Choroid plexus epithelial cell (primary cell): ENCODE measurements at regions not wholly inside any gene's neighbourhood (a gene's known extent, or its start where the extent isn't known, plus 50 kb on each side); places are given as distances from the start of the nearest gene placed in this dataset.

Source experiments
- DNase-seq: peaks from one replicate; pipeline ENCODE4 v3.0.0-alpha.2; 2010; ENCODE audit warnings: low read depth
- H3K4me3 ChIP-seq: 2 replicates; pipeline ENCODE4 v1.5.1; 2011; ENCODE audit warnings: low read depth, mild to moderate bottlenecking, control low read depth, low read length, moderate library complexity
- TF ChIP-seq, protein P1 (sequence below): conservative IDR thresholded peaks from 2 replicates; pipeline ENCODE4 v1.5.1; 2011; ENCODE audit warnings: low read depth, mild to moderate bottlenecking, control low read depth, inconsistent platforms, low read length, moderate library complexity

DNA sequence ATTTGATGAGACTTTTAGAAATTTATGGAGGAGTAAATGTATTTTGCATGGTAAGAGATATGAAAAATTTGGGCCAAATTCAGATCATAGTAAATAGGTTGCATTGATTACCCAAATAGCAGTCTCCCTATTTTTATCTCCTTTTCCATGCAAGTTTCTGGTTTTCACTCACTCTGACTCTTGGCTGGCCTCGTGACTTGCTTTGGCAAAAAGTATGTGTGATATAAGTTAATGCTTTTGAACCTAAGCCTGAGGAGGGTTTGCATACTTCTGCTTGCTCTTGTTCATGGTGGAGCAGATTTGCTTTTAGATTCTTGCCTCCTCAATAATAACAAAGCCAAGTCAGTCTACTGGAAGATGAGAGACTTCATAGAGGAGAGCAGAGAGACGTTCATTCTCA is 1045.9 kb upstream of the CDH8 start:
- DNase-seq = no peak
- TF ChIP-seq, protein P1, sequence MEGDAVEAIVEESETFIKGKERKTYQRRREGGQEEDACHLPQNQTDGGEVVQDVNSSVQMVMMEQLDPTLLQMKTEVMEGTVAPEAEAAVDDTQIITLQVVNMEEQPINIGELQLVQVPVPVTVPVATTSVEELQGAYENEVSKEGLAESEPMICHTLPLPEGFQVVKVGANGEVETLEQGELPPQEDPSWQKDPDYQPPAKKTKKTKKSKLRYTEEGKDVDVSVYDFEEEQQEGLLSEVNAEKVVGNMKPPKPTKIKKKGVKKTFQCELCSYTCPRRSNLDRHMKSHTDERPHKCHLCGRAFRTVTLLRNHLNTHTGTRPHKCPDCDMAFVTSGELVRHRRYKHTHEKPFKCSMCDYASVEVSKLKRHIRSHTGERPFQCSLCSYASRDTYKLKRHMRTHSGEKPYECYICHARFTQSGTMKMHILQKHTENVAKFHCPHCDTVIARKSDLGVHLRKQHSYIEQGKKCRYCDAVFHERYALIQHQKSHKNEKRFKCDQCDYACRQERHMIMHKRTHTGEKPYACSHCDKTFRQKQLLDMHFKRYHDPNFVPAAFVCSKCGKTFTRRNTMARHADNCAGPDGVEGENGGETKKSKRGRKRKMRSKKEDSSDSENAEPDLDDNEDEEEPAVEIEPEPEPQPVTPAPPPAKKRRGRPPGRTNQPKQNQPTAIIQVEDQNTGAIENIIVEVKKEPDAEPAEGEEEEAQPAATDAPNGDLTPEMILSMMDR = no peak
- H3K4me3 ChIP-seq = no peak overlapping the region

DNA sequence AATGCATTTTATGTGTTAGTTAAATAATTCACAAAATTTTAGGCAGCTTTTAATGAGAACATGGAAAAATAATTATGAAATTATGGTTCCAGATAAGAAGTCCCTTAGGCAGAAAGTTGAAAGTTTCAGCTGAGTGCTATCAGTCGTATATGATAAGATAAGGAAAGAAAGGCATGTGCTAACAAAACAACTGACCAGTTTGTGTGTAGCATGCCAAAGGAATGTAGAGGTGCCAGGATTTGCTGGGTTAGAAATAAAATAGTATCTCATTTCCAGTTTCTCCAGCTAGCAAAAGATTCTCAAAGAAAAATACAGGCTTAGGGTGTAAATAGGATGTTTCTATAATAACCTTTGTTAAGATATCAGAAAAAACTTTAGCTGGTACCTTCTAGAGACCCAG is 1044.5 kb upstream of the CDH8 start:
- H3K4me3 ChIP-seq = no peak overlapping the region
- no peak for DNase-seq
- TF ChIP-seq, protein P1 = no peak

DNA sequence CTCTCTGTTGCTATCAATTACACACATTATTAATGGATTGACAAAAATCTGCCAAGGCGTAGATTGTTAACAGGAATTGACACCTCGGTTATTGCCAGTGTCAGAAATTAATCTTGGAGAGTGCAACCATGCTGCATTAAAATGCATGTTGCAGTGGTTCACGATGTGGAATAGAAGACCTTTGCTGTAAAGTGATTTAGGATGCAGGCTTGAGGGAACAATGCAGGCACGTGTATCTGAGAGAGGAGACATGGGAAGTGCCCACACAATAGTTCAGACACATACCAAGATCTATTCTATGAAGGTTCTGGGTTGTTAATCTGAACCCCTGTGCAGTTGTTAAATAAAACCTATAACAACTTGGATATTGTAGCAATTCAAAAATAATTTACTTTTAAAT is 1032.8 kb upstream of the CDH8 start:
- no peak overlapping the region for H3K4me3 ChIP-seq
- TF ChIP-seq, protein P1 = no peak
- no peak for DNase-seq

DNA sequence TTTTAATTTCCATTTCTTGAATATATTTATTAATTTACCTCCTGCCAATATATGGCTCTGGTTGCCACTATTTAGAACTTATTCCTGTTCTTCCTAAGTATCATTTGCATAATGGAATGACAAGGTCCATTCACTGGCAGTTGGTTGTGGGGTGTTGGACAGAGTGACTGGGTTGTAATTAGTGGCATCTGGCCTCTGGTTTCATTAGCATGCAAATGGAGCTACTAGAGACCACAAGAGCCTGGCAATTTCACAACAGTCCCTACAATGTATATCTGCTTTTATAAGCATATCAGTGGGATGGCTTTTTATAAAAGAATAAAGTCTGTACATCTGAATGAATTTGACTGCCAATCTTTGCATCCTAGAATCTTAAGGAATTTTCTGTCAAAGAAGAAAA is 1030.9 kb upstream of the CDH8 start:
- TF ChIP-seq, protein P1 = no peak
- no peak for DNase-seq
- H3K4me3 ChIP-seq = no peak overlapping the region

DNA sequence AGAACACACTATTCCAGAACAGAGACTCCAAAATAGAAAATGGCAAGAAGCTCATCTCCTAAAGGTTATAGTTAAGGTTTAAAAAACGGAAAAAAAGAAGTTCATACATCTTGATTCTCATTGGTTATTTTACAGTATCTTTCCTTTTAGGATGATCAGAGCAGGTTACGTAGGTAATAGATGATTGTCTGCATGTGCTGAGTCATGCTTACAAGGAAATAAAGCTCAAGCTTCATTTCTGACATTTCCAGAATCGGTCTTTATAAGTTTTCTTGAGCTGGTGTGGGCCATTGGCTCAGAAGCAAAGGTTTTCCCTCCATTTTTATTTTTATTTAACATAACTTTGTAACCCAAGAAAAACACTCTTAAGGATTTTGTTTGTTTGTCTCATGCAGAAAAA is 1030.3 kb upstream of the CDH8 start:
- TF ChIP-seq, protein P1 = no peak
- H3K4me3 ChIP-seq = no peak overlapping the region
- DNase-seq = no peak

DNA sequence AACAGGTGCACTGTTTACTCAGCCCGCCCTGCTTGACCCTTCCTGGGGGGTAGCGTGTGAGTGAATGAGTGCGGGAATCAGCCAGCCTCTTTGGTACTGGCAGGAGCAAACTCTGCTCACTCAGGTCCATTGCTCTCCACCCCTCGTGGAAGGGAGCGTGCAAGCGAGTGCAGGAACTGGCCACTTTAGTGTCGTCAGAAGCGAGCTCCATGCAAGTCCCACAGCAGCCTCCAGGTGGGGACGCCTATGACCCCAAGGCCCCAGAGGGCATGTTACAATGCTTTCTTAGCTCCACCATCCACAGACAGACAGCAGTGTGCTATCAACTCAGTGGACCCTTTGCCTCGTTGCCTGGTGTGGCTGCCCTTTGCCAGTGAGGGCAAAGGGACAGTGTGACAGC is 1025.1 kb upstream of the CDH8 start:
- H3K4me3 ChIP-seq = no peak overlapping the region
- DNase-seq = no peak
- TF ChIP-seq, protein P1 = no peak

DNA sequence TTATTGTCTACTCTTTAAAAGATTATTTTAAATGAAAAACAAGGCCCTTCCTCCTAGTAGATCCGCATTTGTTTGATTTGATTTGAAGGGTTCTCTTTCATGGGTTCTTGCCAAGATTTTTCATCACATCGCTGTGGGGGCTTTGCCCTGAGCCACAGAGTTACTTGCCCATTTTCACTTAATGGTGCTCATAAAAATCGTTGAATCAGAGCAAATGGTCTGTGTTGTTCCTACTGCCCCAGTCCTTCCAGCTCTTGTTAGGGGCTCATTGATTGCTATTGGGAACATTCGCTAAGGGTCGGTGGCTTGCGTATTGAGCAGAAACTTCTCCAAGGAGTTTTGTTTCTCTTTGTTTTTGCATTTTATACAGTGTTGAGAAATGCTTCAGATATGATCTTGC is 1023.4 kb upstream of the CDH8 start:
- H3K4me3 ChIP-seq = no peak overlapping the region
- TF ChIP-seq, protein P1 = no peak
- no peak for DNase-seq
